ENCODE measurements at regions not wholly inside any gene's neighbourhood (a gene's known extent, or its start where the extent isn't known, plus 50 kb on each side); places are given as distances from the start of the nearest gene placed in this dataset.

- Mint-ChIP-seq H3K27ac (no peak overlapping the region), H3K4me3 (no peak overlapping the region), H3K9me3 (peaks cover 7% of the 10 kb centered on the region), H3K4me1 (no peaks in the 10 kb centered on the region), H3K27me3 (no peaks in the 10 kb centered on the region), H3K36me3 (ENCODE audit: low read depth) (no peaks in the 10 kb centered on the region)
- DNase-seq, result no peak
- intact Hi-C loops (cut with micrococcal nuclease), result loop anchor here (10.0 kb wide), 1 partner anchor 948 kb away; no protein-coding TSS in a partner anchor
These were observed 182.7 kb downstream of the TAF11L14 start for GRCh38 chr5:17816944-17817343.

- Mint-ChIP-seq H3K27me3 (no peaks in the 10 kb centered on the region), H3K4me3 (no peak overlapping the region), H3K36me3 (ENCODE audit: low read depth) (no peaks in the 10 kb centered on the region), H3K9me3 (peaks cover 7% of the 10 kb centered on the region), H3K27ac (no peak overlapping the region), H3K4me1 (no peaks in the 10 kb centered on the region)
- DNase-seq, result no peak
- intact Hi-C loops (cut with micrococcal nuclease), result loop anchor here (10.0 kb wide), 1 partner anchor 947 kb away; no protein-coding TSS in a partner anchor
These were observed 183.7 kb downstream of the TAF11L14 start for GRCh38 chr5:17817990-17818389.

- intact Hi-C loops (cut with micrococcal nuclease), result loop anchor here (10.0 kb wide), 1 partner anchor 945 kb away; no protein-coding TSS in a partner anchor
- no peak for DNase-seq
- no peaks in the 10 kb centered on the region for H3K27me3 Mint-ChIP-seq
These were observed 185.5 kb downstream of the TAF11L14 start for GRCh38 chr5:17819783-17820182.

GRCh38 chr5:17828681-17829080 is 194.4 kb downstream of the TAF11L14 start:
- Mint-ChIP-seq H3K36me3 (ENCODE audit: low read depth) (no peaks in the 10 kb centered on the region), H3K4me3 (no peak overlapping the region), H3K4me1 (no peaks in the 10 kb centered on the region), H3K9me3 (peaks cover 4% of the 10 kb centered on the region), H3K27me3 (no peaks in the 10 kb centered on the region), H3K27ac (no peak overlapping the region)
- intact Hi-C loops (cut with micrococcal nuclease), result no loop called here
- no peak for DNase-seq

More at GRCh38 chr5:17819783-17820182, 185.5 kb downstream of the TAF11L14 start:
- Mint-ChIP-seq H3K9me3 (peaks cover 7% of the 10 kb centered on the region), H3K4me3 (no peak overlapping the region), H3K27ac (no peak overlapping the region), H3K36me3 (ENCODE audit: low read depth) (no peaks in the 10 kb centered on the region), H3K4me1 (no peaks in the 10 kb centered on the region)

- Mint-ChIP-seq H3K4me3 (no peak overlapping the region), H3K4me1 (no peaks in the 10 kb centered on the region), H3K27me3 (no peaks in the 10 kb centered on the region), H3K9me3 (peaks cover 4% of the 10 kb centered on the region), H3K36me3 (ENCODE audit: low read depth) (no peaks in the 10 kb centered on the region), H3K27ac (no peak overlapping the region)
- intact Hi-C loops (cut with micrococcal nuclease), result no loop called here
- no peak for DNase-seq
These were observed 195.2 kb downstream of the TAF11L14 start for GRCh38 chr5:17829456-17829855.

- no peaks in the 10 kb centered on the region for H3K9me3 Mint-ChIP-seq
- no peak overlapping the region for H3K4me3 Mint-ChIP-seq
- no peak for DNase-seq
- H3K4me1 Mint-ChIP-seq, result no peaks in the 10 kb centered on the region
- H3K27me3 Mint-ChIP-seq, result no peaks in the 10 kb centered on the region
- H3K36me3 Mint-ChIP-seq (ENCODE audit: low read depth), result no peaks in the 10 kb centered on the region
- H3K27ac Mint-ChIP-seq, result no peak overlapping the region
- intact Hi-C loops (cut with micrococcal nuclease), result no loop called here
These were observed 197.0 kb downstream of the TAF11L14 start for GRCh38 chr5:17831279-17831678.

GRCh38 chr5:17832949-17833745 is 198.9 kb downstream of the TAF11L14 start:
- Mint-ChIP-seq H3K4me3 (no peak overlapping the region), H3K27ac (no peak overlapping the region), H3K9me3 (peaks cover 4% of the 10 kb centered on the region), H3K4me1 (no peaks in the 10 kb centered on the region), H3K27me3 (no peaks in the 10 kb centered on the region), H3K36me3 (ENCODE audit: low read depth) (no peaks in the 10 kb centered on the region)
- no peak for DNase-seq
- intact Hi-C loops (cut with micrococcal nuclease), result no loop called here

- Mint-ChIP-seq H3K27ac (no peak overlapping the region), H3K36me3 (ENCODE audit: low read depth) (no peaks in the 10 kb centered on the region), H3K9me3 (peaks cover 4% of the 10 kb centered on the region), H3K4me3 (no peak overlapping the region), H3K4me1 (no peaks in the 10 kb centered on the region), H3K27me3 (no peaks in the 10 kb centered on the region)
- intact Hi-C loops (cut with micrococcal nuclease), result no loop called here
- no peak for DNase-seq
These were observed 203.5 kb downstream of the TAF11L14 start for GRCh38 chr5:17837757-17838156.

- H3K36me3 Mint-ChIP-seq (ENCODE audit: low read depth), result no peaks in the 10 kb centered on the region
- no peaks in the 10 kb centered on the region for H3K27me3 Mint-ChIP-seq
- no peak overlapping the region for H3K4me3 Mint-ChIP-seq
- intact Hi-C loops (cut with micrococcal nuclease), result no loop called here
- no peaks in the 10 kb centered on the region for H3K4me1 Mint-ChIP-seq
- H3K27ac Mint-ChIP-seq, result no peak overlapping the region
- no peak for DNase-seq
- H3K9me3 Mint-ChIP-seq, result peaks cover 4% of the 10 kb centered on the region
These were observed 204.2 kb downstream of the TAF11L14 start for GRCh38 chr5:17838469-17838868.

GRCh38 chr5:17839848-17840247 is 205.6 kb downstream of the TAF11L14 start:
- H3K27me3 Mint-ChIP-seq, result no peaks in the 10 kb centered on the region
- intact Hi-C loops (cut with micrococcal nuclease), result no loop called here
- H3K4me1 Mint-ChIP-seq, result no peaks in the 10 kb centered on the region
- H3K9me3 Mint-ChIP-seq, result peaks cover 12% of the 10 kb centered on the region
- H3K36me3 Mint-ChIP-seq (ENCODE audit: low read depth), result no peaks in the 10 kb centered on the region
- H3K4me3 Mint-ChIP-seq, result no peak overlapping the region
- DNase-seq, result no peak
- no peak overlapping the region for H3K27ac Mint-ChIP-seq

- intact Hi-C loops (cut with micrococcal nuclease), result no loop called here
- Mint-ChIP-seq H3K9me3 (peaks cover 13% of the 10 kb centered on the region), H3K27ac (no peak overlapping the region), H3K4me1 (no peaks in the 10 kb centered on the region), H3K4me3 (no peak overlapping the region), H3K36me3 (ENCODE audit: low read depth) (no peaks in the 10 kb centered on the region), H3K27me3 (no peaks in the 10 kb centered on the region)
- no peak for DNase-seq
These were observed 212.2 kb downstream of the TAF11L14 start for GRCh38 chr5:17846496-17846895.

GRCh38 chr5:17847286-17847685 is 213.0 kb downstream of the TAF11L14 start:
- Mint-ChIP-seq H3K4me3 (no peak overlapping the region), H3K9me3 (peaks cover 13% of the 10 kb centered on the region), H3K36me3 (ENCODE audit: low read depth) (no peaks in the 10 kb centered on the region), H3K27me3 (no peaks in the 10 kb centered on the region), H3K27ac (no peak overlapping the region), H3K4me1 (no peaks in the 10 kb centered on the region)
- no peak for DNase-seq
- intact Hi-C loops (cut with micrococcal nuclease), result no loop called here

GRCh38 chr5:17852111-17852510 is 217.9 kb downstream of the TAF11L14 start:
- no peak overlapping the region for H3K27ac Mint-ChIP-seq

GRCh38 chr5:17852740-17853139 is 218.5 kb downstream of the TAF11L14 start:
- Mint-ChIP-seq H3K36me3 (ENCODE audit: low read depth) (no peaks in the 10 kb centered on the region), H3K27ac (no peak overlapping the region), H3K9me3 (peaks cover 4% of the 10 kb centered on the region), H3K4me3 (no peak overlapping the region), H3K27me3 (no peaks in the 10 kb centered on the region), H3K4me1 (no peaks in the 10 kb centered on the region)
- DNase-seq, result no peak
- intact Hi-C loops (cut with micrococcal nuclease), result no loop called here

More at GRCh38 chr5:17852111-17852510, 217.9 kb downstream of the TAF11L14 start:
- peaks cover 5% of the 10 kb centered on the region for H3K9me3 Mint-ChIP-seq
- H3K4me3 Mint-ChIP-seq, result no peak overlapping the region
- H3K27me3 Mint-ChIP-seq, result no peaks in the 10 kb centered on the region
- H3K4me1 Mint-ChIP-seq, result no peaks in the 10 kb centered on the region
- intact Hi-C loops (cut with micrococcal nuclease), result no loop called here
- H3K36me3 Mint-ChIP-seq (ENCODE audit: low read depth), result no peaks in the 10 kb centered on the region
- DNase-seq, result no peak

- no peak overlapping the region for H3K4me3 Mint-ChIP-seq
- no peaks in the 10 kb centered on the region for H3K4me1 Mint-ChIP-seq
- intact Hi-C loops (cut with micrococcal nuclease), result no loop called here
- DNase-seq, result no peak
- H3K9me3 Mint-ChIP-seq, result no peaks in the 10 kb centered on the region
- no peak overlapping the region for H3K27ac Mint-ChIP-seq
- H3K27me3 Mint-ChIP-seq, result no peaks in the 10 kb centered on the region
- H3K36me3 Mint-ChIP-seq (ENCODE audit: low read depth), result no peaks in the 10 kb centered on the region
These were observed 220.6 kb downstream of the TAF11L14 start for GRCh38 chr5:17854901-17855300.

All from activated CD4-positive, alpha-beta T cell treated with anti-CD3 and anti-CD28 coated beads, Interleukin-2, amount 10 ng/mL, durations not matched to agents 24 days and 14 days (primary cell).